Fibroblast of the aortic adventitia (primary cell): ENCODE measurements at regions not wholly inside any gene's neighbourhood (a gene's known extent, or its start where the extent isn't known, plus 50 kb on each side); places are given as distances from the start of the nearest gene placed in this dataset.

ENCODE experiments used
- DNase-seq: peaks from one replicate; pipeline ENCODE4 v3.0.0-alpha.2; 2010; ENCODE audit warnings: low read depth
- H3K4me3 ChIP-seq: 2 replicates; pipeline ENCODE4 v1.5.1; 2011; ENCODE audit warnings: low read depth, mild to moderate bottlenecking, control low read depth, low read length, moderate library complexity
- CTCF ChIP-seq: IDR thresholded peaks from 2 replicates; pipeline ENCODE4 v1.5.1; 2011; ENCODE audit warnings: mild to moderate bottlenecking, low read length, control low read depth, inconsistent platforms; ENCODE audit not compliant: insufficient read depth

GRCh38 chr4:52292245-52292644 lies 241.1 kb downstream of the SPATA18 start:
- no peak overlapping the region for H3K4me3 ChIP-seq
- TF ChIP-seq CTCF, result no peak
- no peak for DNase-seq

GRCh38 chr4:52296341-52296740 lies 245.2 kb downstream of the SPATA18 start:
- DNase-seq, result no peak
- H3K4me3 ChIP-seq, result no peak overlapping the region
- no peak for TF ChIP-seq CTCF

- no peak for DNase-seq
Measured at GRCh38 chr4:52298444-52298843, 247.3 kb downstream of the SPATA18 start.

GRCh38 chr4:52299120-52299519 lies 248.0 kb downstream of the SPATA18 start:
- no peak overlapping the region for H3K4me3 ChIP-seq
- no peak for TF ChIP-seq CTCF
- DNase-seq, result no peak

More at GRCh38 chr4:52298444-52298843, 247.3 kb downstream of the SPATA18 start:
- TF ChIP-seq CTCF, result no peak
- H3K4me3 ChIP-seq, result no peak overlapping the region

GRCh38 chr4:52311464-52312125 lies 260.5 kb downstream of the SPATA18 start:
- DNase-seq, result no peak
- H3K4me3 ChIP-seq, result no peak overlapping the region
- no peak for TF ChIP-seq CTCF

- DNase-seq, result no peak
- H3K4me3 ChIP-seq, result no peak overlapping the region
- no peak for TF ChIP-seq CTCF
Measured at GRCh38 chr4:52312722-52313121, 261.6 kb downstream of the SPATA18 start.

- TF ChIP-seq CTCF, result no peak
- DNase-seq, result no peak
- H3K4me3 ChIP-seq, result no peak overlapping the region
Measured at GRCh38 chr4:52317361-52317879, 266.3 kb downstream of the SPATA18 start.
